ENCODE measurements at regions not wholly inside any gene's neighbourhood (a gene's known extent, or its start where the extent isn't known, plus 50 kb on each side); places are given as distances from the start of the nearest gene placed in this dataset.

- peak; percentile 71 for DNase-seq
Measured at GRCh38 chr1:84090447-84091245, 53.4 kb upstream of the PRKACB start.

- DNase-seq, result no peak
Measured at GRCh38 chr1:84089867-84090266, 54.2 kb upstream of the PRKACB start.

- no peak for DNase-seq
Measured at GRCh38 chr1:84089465-84089864, 54.6 kb upstream of the PRKACB start.

- no peak for DNase-seq
Measured at GRCh38 chr1:84086616-84087015, 57.5 kb upstream of the PRKACB start.

- DNase-seq, result no peak
Measured at GRCh38 chr1:84086189-84086588, 57.9 kb upstream of the PRKACB start.

- no peak for DNase-seq
Measured at GRCh38 chr1:84083307-84083706, 60.8 kb upstream of the PRKACB start.

GRCh38 chr1:84078842-84079202 lies 65.2 kb upstream of the PRKACB start:
- no peak for DNase-seq

GRCh38 chr1:84078108-84078841 lies 65.8 kb upstream of the PRKACB start:
- DNase-seq, result no peak

GRCh38 chr1:84077476-84078107 lies 66.5 kb upstream of the PRKACB start:
- DNase-seq, result peak; percentile 57

GRCh38 chr1:84073266-84073665 lies 70.8 kb upstream of the PRKACB start:
- no peak for DNase-seq

- DNase-seq, result no peak
Measured at GRCh38 chr1:84069236-84069845, 70.4 kb upstream of the TTLL7 start.

- no peak for DNase-seq
Measured at GRCh38 chr1:84062496-84062895, 63.6 kb upstream of the TTLL7 start.

GRCh38 chr1:84061336-84061735 lies 62.4 kb upstream of the TTLL7 start:
- no peak for DNase-seq

GRCh38 chr1:84060781-84061180 lies 61.8 kb upstream of the TTLL7 start:
- DNase-seq, result no peak

GRCh38 chr1:84048820-84049219 lies 49.9 kb upstream of the TTLL7 start:
- no peak for DNase-seq

Measured in NCI-H2029 treated with DMSO at 0.1 percent for 48 hours (cell line).